Chondrocyte (in vitro differentiated cells): ENCODE measurements at regions not wholly inside any gene's neighbourhood (a gene's known extent, or its start where the extent isn't known, plus 50 kb on each side); places are given as distances from the start of the nearest gene placed in this dataset.
A peak's percentile ranks its signal among the peaks of the same experiment; 100 is the strongest.

Experiments
- DNase-seq: peaks from one replicate; pipeline ENCODE4 v3.0.0; 2021; ENCODE audit warnings: mixed read lengths, low spot score
- H3K27ac Mint-ChIP-seq: one replicate; pipeline ENCODE4 v1.8.0; 2021; ENCODE audit warnings: mild to moderate bottlenecking, moderate library complexity, mixed read lengths; ENCODE audit not compliant: unreplicated experiment
- H3K27me3 Mint-ChIP-seq: 2 replicates; pipeline ENCODE4 v1.8.0; 2021; ENCODE audit warnings: low read depth, mixed read lengths
- H3K36me3 Mint-ChIP-seq: 2 replicates; pipeline ENCODE4 v1.8.0; 2021; ENCODE audit warnings: low read depth, mixed read lengths
- H3K4me1 Mint-ChIP-seq: 2 replicates; pipeline ENCODE4 v1.8.0; 2021; ENCODE audit warnings: low read depth, mild to moderate bottlenecking, mixed read lengths
- H3K4me3 Mint-ChIP-seq: one replicate; pipeline ENCODE4 v1.8.0; 2021; ENCODE audit warnings: mild to moderate bottlenecking, moderate library complexity, mixed read lengths; ENCODE audit not compliant: unreplicated experiment
- H3K9me3 Mint-ChIP-seq: 2 replicates; pipeline ENCODE4 v1.8.0; 2021; ENCODE audit warnings: low read depth, mixed read lengths
- CTCF ChIP-seq: fragments of 200-600 bp; sonication (generic); IDR thresholded peaks from 2 replicates; pipeline ENCODE4 v1.5.0; 2021; ENCODE audit warnings: antibody characterized with exemption, mild to moderate bottlenecking, moderate library complexity

- Mint-ChIP-seq H3K4me3 (no peak overlapping the region), H3K27ac (no peak overlapping the region), H3K27me3 (peaks cover 5% of the 10 kb centered on the region)
These were observed 364.9 kb upstream of the CADM1 start for GRCh38 chr11:115869131-115869530.

GRCh38 chr11:115860246-115860645, 356.0 kb upstream of the CADM1 start:
- Mint-ChIP-seq H3K27me3 (no peaks in the 10 kb centered on the region), H3K36me3 (peaks cover 1% of the 10 kb centered on the region)

More at GRCh38 chr11:115869131-115869530, 364.9 kb upstream of the CADM1 start:
- Mint-ChIP-seq H3K36me3 (no peaks in the 10 kb centered on the region), H3K9me3 (no peaks in the 10 kb centered on the region), H3K4me1 (no peaks in the 10 kb centered on the region)
- TF ChIP-seq CTCF = no peak
- DNase-seq = peak; percentile 48

GRCh38 chr11:115848611-115849010, 344.4 kb upstream of the CADM1 start:
- Mint-ChIP-seq H3K36me3 (peaks cover 6% of the 10 kb centered on the region), H3K27ac (no peak overlapping the region), H3K4me1 (peaks cover 14% of the 10 kb centered on the region), H3K4me3 (no peak overlapping the region), H3K27me3 (peaks cover 11% of the 10 kb centered on the region), H3K9me3 (peaks cover 18% of the 10 kb centered on the region)
- no peak for DNase-seq
- TF ChIP-seq CTCF = no peak

More at GRCh38 chr11:115860246-115860645, 356.0 kb upstream of the CADM1 start:
- Mint-ChIP-seq H3K27ac (no peak overlapping the region), H3K4me3 (no peak overlapping the region), H3K9me3 (peaks cover 15% of the 10 kb centered on the region), H3K4me1 (no peaks in the 10 kb centered on the region)
- no peak for TF ChIP-seq CTCF
- no peak for DNase-seq

- no peak for DNase-seq
- no peak for TF ChIP-seq CTCF
- H3K36me3 Mint-ChIP-seq = peaks cover 1% of the 10 kb centered on the region
- H3K27me3 Mint-ChIP-seq = peaks cover 11% of the 10 kb centered on the region
- H3K9me3 Mint-ChIP-seq = peaks cover 12% of the 10 kb centered on the region
- no peak overlapping the region for H3K27ac Mint-ChIP-seq
- H3K4me1 Mint-ChIP-seq = peaks cover 14% of the 10 kb centered on the region
- H3K4me3 Mint-ChIP-seq = no peak overlapping the region
These were observed 343.9 kb upstream of the CADM1 start for GRCh38 chr11:115848080-115848479.

GRCh38 chr11:115845872-115846271, 341.7 kb upstream of the CADM1 start:
- no peak for DNase-seq
- H3K27me3 Mint-ChIP-seq = peaks cover 16% of the 10 kb centered on the region
- H3K27ac Mint-ChIP-seq = no peak overlapping the region
- H3K4me1 Mint-ChIP-seq = peaks cover 14% of the 10 kb centered on the region
- no peak overlapping the region for H3K4me3 Mint-ChIP-seq
- peaks cover under 1% of the 10 kb centered on the region for H3K36me3 Mint-ChIP-seq
- no peak for TF ChIP-seq CTCF
- peaks cover 10% of the 10 kb centered on the region for H3K9me3 Mint-ChIP-seq
